Small intestine (tissue), 7 donors: ENCODE measurements at regions not wholly inside any gene's neighbourhood (a gene's known extent, or its start where the extent isn't known, plus 50 kb on each side); places are given as distances from the start of the nearest gene placed in this dataset.

ENCODE experiments used
- DNase-seq, 2 donors: peaks; one replicate each; pipeline versions ENCODE4 v3.0.0 to v3.0.0-alpha.2; 2013
- FAIRE-seq: peaks from 2 replicates; lab custom pipeline; 2012; peaks lifted over from hg19 to GRCh38; lab: Jason Lieb, UNC
- H3K27ac ChIP-seq, 3 donors: one replicate each; pipeline ENCODE4 v1.5.1; 2013; ENCODE audit warnings: low read length in 2 of 3, mild to moderate bottlenecking in 2 of 3, control low read depth in 1 of 3, inconsistent platforms in 1 of 3, low read depth in 1 of 3, moderate library complexity in 1 of 3
- H3K27me3 ChIP-seq, 3 donors: one replicate each; pipeline ENCODE4 v1.6.1; 2013; ENCODE audit warnings: low read length in 3 of 3, inconsistent platforms in 1 of 3; ENCODE audit not compliant: control insufficient read depth in 3 of 3, insufficient read depth in 3 of 3
- H3K36me3 ChIP-seq, 3 donors: one replicate each; pipeline ENCODE4 v1.6.1; 2013; ENCODE audit warnings: low read length in 3 of 3, inconsistent platforms in 1 of 3, low read depth in 1 of 3, mild to moderate bottlenecking in 1 of 3, moderate library complexity in 1 of 3; ENCODE audit not compliant: control insufficient read depth in 3 of 3, insufficient read depth in 2 of 3
- H3K4me1 ChIP-seq, 3 donors: one replicate each; pipeline ENCODE4 v1.6.1; 2013; ENCODE audit warnings: low read length in 2 of 3, inconsistent platforms in 1 of 3, low read depth in 1 of 3, mild to moderate bottlenecking in 1 of 3, moderate library complexity in 1 of 3; ENCODE audit not compliant: control insufficient read depth in 3 of 3, insufficient read depth in 2 of 3
- H3K4me3 ChIP-seq, 3 donors: one replicate each; pipeline ENCODE4 v1.5.1; 2013; ENCODE audit warnings: low read length in 3 of 3, control low read depth in 1 of 3, inconsistent platforms in 1 of 3, low read depth in 1 of 3, mild to moderate bottlenecking in 1 of 3, moderate library complexity in 1 of 3
- H3K9me3 ChIP-seq, 2 donors: one replicate each; pipeline ENCODE4 v1.6.1; 2013; ENCODE audit warnings: low read depth in 1 of 2, low read length in 1 of 2; ENCODE audit not compliant: control insufficient read depth in 2 of 2, insufficient read depth in 1 of 2
- WGBS, 3 donors: extraction: QIAGEN DNeasy Blood & Tissue Kit; methylation state at CpG; one replicate each; pipeline ENCODE4 v1.1.7; 2013; 5-methylcytosine and 5-hydroxymethylcytosine counted together
- donor health status: healthy with polysubstance abuse.
- donor health status: control.
- donor health status: control.
- donor health status: Bipolar disorder and iron deficiency.
- donor health status: healthy.

- Histone ChIP-seq H3K4me3 (no peak overlapping the region), H3K9me3 (no peaks in the 10 kb centered on the region), H3K27ac (no peak overlapping the region), H3K36me3 (no peaks in the 10 kb centered on the region), H3K4me1 (no peaks in the 10 kb centered on the region), H3K27me3 (no peaks in the 10 kb centered on the region)
- FAIRE-seq: no peak
- DNase-seq: no peak
- 90 to 95% (median 94%) methylated on average over 1 of the region's 1 CpG for WGBS, 3 donors
Observed at GRCh38 chr5:107266100-107266499, 404.6 kb downstream of the EFNA5 start.

GRCh38 chr5:107265193-107265592 lies 405.5 kb downstream of the EFNA5 start:
- 63 to 70% (median 63%) methylated on average over 2 of the region's 2 CpGs for WGBS, 3 donors

DNA sequence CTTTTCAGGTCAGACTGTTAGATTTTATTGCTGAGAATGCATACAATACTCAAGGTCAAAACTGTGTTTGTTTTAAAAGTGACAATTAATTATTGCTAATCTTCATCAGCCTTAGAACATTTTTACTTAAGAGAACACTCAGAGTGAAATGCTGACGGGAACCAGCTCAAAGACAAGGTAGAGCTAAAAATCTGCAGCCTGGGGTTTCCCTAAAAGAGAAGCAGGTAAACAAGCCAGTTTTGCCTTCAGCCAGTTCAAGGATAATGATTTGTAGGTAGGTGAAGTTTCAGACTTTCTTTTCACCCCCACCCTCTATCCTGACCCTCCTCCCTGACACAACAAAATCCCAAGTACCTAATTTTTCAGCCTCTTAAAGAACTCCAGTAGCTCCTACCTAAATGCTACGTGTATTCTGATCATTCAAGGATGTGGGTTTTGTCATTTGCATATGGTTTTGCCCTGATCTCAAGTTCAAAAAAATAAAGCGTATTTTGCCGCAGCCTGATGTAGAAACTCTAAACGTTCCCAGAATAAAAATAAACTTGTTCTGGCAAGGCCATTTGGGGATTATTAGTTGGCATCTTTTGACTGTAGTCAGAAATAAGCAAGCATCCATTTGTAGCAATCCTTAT lies 407.2 kb downstream of the EFNA5 start:
- H3K27ac ChIP-seq: no peak overlapping the region
- H3K27me3 ChIP-seq: no peaks in the 10 kb centered on the region
- DNase-seq (no peak), FAIRE-seq (no peak)
- H3K9me3 ChIP-seq: no peaks in the 10 kb centered on the region
- 50 to 80% (median 60%) methylated on average over 5 of the region's 5 CpGs for WGBS, 3 donors
- no peaks in the 10 kb centered on the region for H3K36me3 ChIP-seq
- no peaks in the 10 kb centered on the region for H3K4me1 ChIP-seq
- no peak overlapping the region for H3K4me3 ChIP-seq

More at GRCh38 chr5:107265193-107265592, 405.5 kb downstream of the EFNA5 start:
- Histone ChIP-seq H3K4me3 (no peak overlapping the region), H3K27ac (no peak overlapping the region), H3K27me3 (no peaks in the 10 kb centered on the region), H3K4me1 (no peaks in the 10 kb centered on the region), H3K9me3 (no peaks in the 10 kb centered on the region), H3K36me3 (no peaks in the 10 kb centered on the region)
- FAIRE-seq (no peak), DNase-seq (no peak)

GRCh38 chr5:107257885-107258520 lies 412.7 kb downstream of the EFNA5 start:
- FAIRE-seq (no peak), DNase-seq (no peak)
- Histone ChIP-seq H3K4me3 (no peak overlapping the region), H3K27me3 (no peaks in the 10 kb centered on the region), H3K36me3 (no peaks in the 10 kb centered on the region), H3K27ac (no peak overlapping the region), H3K4me1 (no peaks in the 10 kb centered on the region), H3K9me3 (no peaks in the 10 kb centered on the region)
- WGBS, 3 donors: 85 to 89% (median 87%) methylated on average over 2 of the region's 2 CpGs

DNA sequence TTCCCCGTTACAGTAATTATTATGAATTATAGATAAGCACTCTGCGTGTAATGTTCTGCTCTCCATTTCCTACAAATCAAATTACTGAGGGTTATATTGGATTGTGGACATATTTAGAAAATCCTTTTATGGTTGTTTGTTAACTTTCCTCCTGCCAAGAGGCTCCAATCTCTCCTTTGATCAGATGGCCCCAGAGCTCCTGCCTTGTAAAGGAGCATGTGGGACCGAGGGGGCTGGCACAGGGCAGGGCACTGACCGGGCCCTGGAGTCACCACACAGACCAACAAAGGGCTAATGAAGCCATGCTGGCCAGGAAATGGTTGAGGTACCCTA lies 415.9 kb downstream of the EFNA5 start:
- WGBS, 3 donors: 89 to 91% (median 89%) methylated on average over 4 of the region's 4 CpGs
- no peak overlapping the region for H3K27ac ChIP-seq
- no peak for DNase-seq
- H3K36me3 ChIP-seq: no peaks in the 10 kb centered on the region
- no peak overlapping the region for H3K4me3 ChIP-seq
- H3K27me3 ChIP-seq: no peaks in the 10 kb centered on the region
- no peaks in the 10 kb centered on the region for H3K4me1 ChIP-seq
- no peak for FAIRE-seq
- H3K9me3 ChIP-seq: no peaks in the 10 kb centered on the region

- no peak overlapping the region for H3K27ac ChIP-seq
- no peak for DNase-seq
- no peak for FAIRE-seq
- H3K27me3 ChIP-seq: no peaks in the 10 kb centered on the region
- H3K4me3 ChIP-seq: no peak overlapping the region
- no peaks in the 10 kb centered on the region for H3K9me3 ChIP-seq
- 76 to 87% (median 82%) methylated on average over 6 of the region's 6 CpGs for WGBS, 3 donors
- no peaks in the 10 kb centered on the region for H3K4me1 ChIP-seq
- no peaks in the 10 kb centered on the region for H3K36me3 ChIP-seq
Observed at GRCh38 chr5:107254214-107254901, 416.4 kb downstream of the EFNA5 start.

- FAIRE-seq (no peak), DNase-seq (no peak)
- Histone ChIP-seq H3K27me3 (no peaks in the 10 kb centered on the region), H3K36me3 (no peaks in the 10 kb centered on the region), H3K4me1 (no peaks in the 10 kb centered on the region), H3K4me3 (no peak overlapping the region), H3K9me3 (no peaks in the 10 kb centered on the region), H3K27ac (no peak overlapping the region)
- WGBS, 3 donors: 88 to 92% (median 91%) methylated on average over 5 of the region's 5 CpGs
Observed at GRCh38 chr5:107253246-107253645, 417.5 kb downstream of the EFNA5 start.

GRCh38 chr5:107251151-107251550 lies 419.6 kb downstream of the EFNA5 start:
- DNase-seq (no peak), FAIRE-seq (no peak)
- Histone ChIP-seq H3K36me3 (no peaks in the 10 kb centered on the region), H3K27ac (no peak overlapping the region), H3K27me3 (no peaks in the 10 kb centered on the region), H3K4me1 (no peaks in the 10 kb centered on the region), H3K9me3 (no peaks in the 10 kb centered on the region), H3K4me3 (no peak overlapping the region)
- 67 to 94% (median 78%) methylated on average over 2 of the region's 2 CpGs for WGBS, 3 donors
